ENCODE measurements at regions not wholly inside any gene's neighbourhood (a gene's known extent, or its start where the extent isn't known, plus 50 kb on each side); places are given as distances from the start of the nearest gene placed in this dataset.
A peak's percentile ranks its signal among the peaks of the same experiment; 100 is the strongest.

- peak in 3 of 42 donors; percentile 15 to 31 (median 17) for DNase-seq
- intact Hi-C loops (cut with DNase I) = no loop called here
Measured at GRCh38 chr10:130994845-130995244, 316.7 kb downstream of the TCERG1L start.

DNA sequence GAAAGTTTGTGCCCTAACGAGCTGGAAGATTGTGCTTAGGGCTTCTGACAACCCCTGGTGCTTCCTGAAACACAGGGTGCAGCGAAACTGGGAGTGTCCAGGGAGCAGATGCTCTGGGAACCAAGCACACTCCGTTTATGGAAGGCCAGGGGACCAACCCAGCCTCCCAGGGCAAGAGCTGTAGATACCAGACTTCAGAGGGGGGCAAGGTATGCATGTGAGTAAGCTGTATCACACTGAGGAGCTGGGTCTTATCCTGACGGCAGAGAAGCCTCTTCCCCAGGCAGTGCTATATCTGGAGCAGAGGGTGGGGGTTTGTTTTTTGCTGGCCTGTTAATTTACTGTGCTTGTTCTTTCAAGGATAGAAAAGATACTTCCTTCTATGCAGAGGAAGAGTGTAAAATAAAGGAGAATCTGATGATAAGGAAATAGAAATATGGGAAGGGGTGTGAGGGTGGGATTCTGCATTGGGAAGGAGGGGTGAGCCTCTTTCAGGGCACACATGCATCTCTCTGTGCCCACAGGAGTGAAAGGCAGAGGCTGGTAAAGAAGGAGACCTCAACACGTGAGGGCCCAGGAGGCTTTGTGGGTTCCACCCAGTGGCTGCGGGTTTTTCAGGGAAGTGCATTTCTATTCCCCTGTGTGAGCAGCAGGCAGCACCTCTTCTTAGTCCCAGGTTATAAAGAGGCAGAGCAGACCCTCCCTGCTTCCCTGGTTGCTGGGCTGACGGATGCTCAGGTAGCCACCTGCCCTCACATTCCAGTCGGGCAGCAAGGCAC lies 314.1 kb downstream of the TCERG1L start:
- intact Hi-C loops (cut with DNase I) = no loop called here
- peak in 2 of 42 donors; percentile 32 to 33 for DNase-seq

DNA sequence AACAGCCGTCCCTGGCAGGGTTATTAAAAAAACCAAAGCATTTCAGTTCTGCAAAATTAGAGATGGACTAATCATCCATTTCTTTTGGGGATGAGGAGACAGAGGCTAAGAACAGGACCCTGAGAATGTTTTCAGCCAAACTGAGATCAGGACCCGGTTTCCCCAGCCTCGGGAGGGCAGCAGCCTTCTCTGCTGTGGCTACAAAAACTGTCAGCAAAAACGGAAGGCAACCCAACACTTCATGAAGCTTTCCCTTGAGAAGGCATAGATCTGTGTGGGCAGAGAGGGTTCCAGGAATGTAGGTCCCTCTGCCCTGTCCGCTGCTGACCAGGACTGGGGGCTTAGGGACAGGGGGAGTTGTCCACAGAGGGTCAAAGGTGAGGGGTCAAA lies 313.5 kb downstream of the TCERG1L start:
- DNase-seq = peak in 2 of 42 donors; percentile 4 to 18
- intact Hi-C loops (cut with DNase I) = no loop called here

GRCh38 chr10:130998642-130999041 lies 312.9 kb downstream of the TCERG1L start:
- intact Hi-C loops (cut with DNase I) = no loop called here
- DNase-seq = peak in 4 of 42 donors; percentile 12 to 25 (median 20)

GRCh38 chr10:130999376-131000202 lies 311.9 kb downstream of the TCERG1L start:
- intact Hi-C loops (cut with DNase I) = no loop called here
- peak in 4 of 42 donors; percentile 10 to 26 (median 20) for DNase-seq

GRCh38 chr10:131000244-131000643 lies 311.3 kb downstream of the TCERG1L start:
- intact Hi-C loops (cut with DNase I) = no loop called here
- DNase-seq = peak in 2 of 42 donors; percentile 1 to 16

- intact Hi-C loops (cut with DNase I) = no loop called here
- peak in 8 of 42 donors; percentile 0 to 39 (median 18) for DNase-seq
Measured at GRCh38 chr10:131000743-131001142, 310.8 kb downstream of the TCERG1L start.

- DNase-seq = peak in 9 of 42 donors; percentile 2 to 24 (median 11)
- intact Hi-C loops (cut with DNase I) = no loop called here
Measured at GRCh38 chr10:131001438-131001837, 310.1 kb downstream of the TCERG1L start.

DNA sequence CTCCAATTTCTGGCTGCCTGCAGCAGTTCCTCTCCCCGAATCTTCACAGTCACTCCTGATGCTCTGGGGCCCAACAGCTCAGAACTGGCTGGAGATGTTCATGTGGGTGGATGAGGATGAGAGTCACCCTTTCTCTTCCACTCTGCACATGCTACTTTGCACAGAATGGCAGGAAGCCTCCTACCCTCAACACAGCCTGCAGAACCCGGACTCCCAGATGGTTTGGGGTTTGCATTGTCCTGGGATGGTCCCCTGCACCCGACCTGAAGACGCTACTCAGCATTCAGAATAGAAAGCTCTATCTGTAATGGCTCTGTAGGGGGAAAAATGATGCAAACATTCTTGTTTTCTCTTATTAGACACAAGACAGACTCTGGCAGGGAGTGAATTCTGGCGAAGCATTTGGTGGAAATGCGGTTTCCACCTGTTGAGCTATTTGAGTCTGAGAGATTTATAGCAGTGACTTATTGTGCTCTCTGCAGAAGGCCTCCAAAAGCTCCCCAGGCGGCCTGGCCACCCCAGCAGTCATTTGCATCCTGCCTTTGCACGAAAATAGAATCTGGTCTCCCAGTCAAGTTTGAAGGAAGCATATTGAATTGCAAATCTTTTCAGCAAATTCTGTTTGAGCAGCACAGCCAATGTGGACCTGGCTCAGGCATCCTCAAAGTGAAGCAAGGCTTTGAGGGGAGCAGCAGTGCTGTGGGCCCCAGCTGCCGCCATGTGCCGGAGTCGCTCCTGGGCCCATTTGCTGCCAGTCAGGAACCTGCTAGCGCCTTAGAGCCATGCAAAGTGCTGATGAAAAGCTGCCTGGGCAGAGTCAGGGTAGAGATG lies 309.3 kb downstream of the TCERG1L start:
- DNase-seq = peak in 9 of 42 donors; percentile 5 to 39 (median 13)
- intact Hi-C loops (cut with DNase I) = no loop called here

DNA sequence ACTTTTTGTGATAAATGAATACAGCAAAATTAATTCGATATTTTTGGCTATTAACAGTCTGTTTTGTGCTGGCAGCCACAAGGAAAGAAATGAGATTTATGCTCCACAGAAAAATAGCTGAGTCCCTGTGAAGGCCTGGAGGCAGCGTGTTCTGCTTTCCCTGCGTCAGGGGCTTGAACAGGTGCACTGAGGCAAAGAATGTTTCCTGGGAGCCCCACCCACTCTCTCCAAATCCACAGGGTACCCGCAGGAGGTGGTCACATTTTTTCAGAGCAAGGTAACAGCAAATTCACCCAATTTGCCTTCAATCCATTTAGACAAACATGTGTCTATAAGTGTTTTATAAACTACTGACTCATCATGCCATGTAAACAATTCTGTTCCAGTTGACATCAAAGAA lies 308.1 kb downstream of the TCERG1L start:
- peak in 3 of 42 donors; percentile 2 to 25 (median 23) for DNase-seq
- intact Hi-C loops (cut with DNase I) = no loop called here

DNA sequence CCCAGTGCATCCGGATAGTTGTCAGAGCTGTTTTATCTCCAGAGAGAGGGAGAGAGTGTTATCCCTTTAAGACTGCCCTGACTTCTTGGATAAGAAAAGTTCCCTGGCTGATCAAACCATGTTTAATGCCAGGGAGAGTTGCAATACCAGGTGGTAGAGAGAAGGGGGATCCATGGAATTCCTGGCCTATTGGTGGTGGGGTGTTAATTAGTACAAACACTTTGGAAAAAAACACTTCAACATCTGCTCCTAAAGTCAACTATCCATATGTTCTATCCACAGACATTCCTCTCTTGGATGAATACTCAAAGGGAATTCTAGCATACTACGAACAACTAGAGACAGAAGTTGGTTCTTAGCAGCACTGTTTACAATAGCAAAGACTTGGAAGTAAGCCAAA lies 307.2 kb downstream of the TCERG1L start:
- no peak for DNase-seq
- intact Hi-C loops (cut with DNase I) = no loop called here

GRCh38 chr10:131006458-131007256 lies 304.9 kb downstream of the TCERG1L start:
- intact Hi-C loops (cut with DNase I) = no loop called here
- peak in 4 of 42 donors; percentile 3 to 9 (median 6) for DNase-seq

GRCh38 chr10:131009791-131010190 lies 301.7 kb downstream of the TCERG1L start:
- DNase-seq = no peak
- intact Hi-C loops (cut with DNase I) = no loop called here

- intact Hi-C loops (cut with DNase I) = no loop called here
Measured at GRCh38 chr10:131010965-131011575, 300.5 kb downstream of the TCERG1L start.

GRCh38 chr10:131011936-131012640 lies 299.4 kb downstream of the TCERG1L start:
- DNase-seq = peak in 3 of 42 donors; percentile 4 to 19 (median 9)
- intact Hi-C loops (cut with DNase I) = no loop called here

More at GRCh38 chr10:131010965-131011575, 300.5 kb downstream of the TCERG1L start:
- peak in 1 of 42 donors; percentile 7 for DNase-seq

DNA sequence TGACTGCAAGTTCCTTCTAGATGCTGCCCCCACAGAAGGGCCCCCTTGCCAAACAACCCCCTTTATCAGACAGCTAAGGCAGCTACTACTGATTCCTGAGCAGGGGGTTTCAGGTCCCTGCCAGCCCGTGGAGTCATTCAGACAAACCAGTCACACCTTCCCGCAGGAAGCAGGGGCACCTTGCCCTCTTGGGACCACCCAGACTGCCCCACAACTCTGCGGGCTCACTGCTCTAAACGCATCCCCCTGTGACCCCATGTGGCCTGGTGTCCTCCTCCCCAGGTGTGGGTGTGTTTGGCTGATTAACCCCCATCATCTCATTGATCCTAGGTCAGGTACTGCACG lies 298.9 kb downstream of the TCERG1L start:
- peak in 2 of 42 donors; percentile 1 to 5 for DNase-seq
- intact Hi-C loops (cut with DNase I) = no loop called here

- DNase-seq = peak in 2 of 42 donors; percentile 7 to 10
- intact Hi-C loops (cut with DNase I) = no loop called here
Measured at GRCh38 chr10:131013281-131013912, 298.1 kb downstream of the TCERG1L start.

Data from head of caudate nucleus (tissue), 42 donors.